HL-60 (cell line): ENCODE measurements at regions not wholly inside any gene's neighbourhood (a gene's known extent, or its start where the extent isn't known, plus 50 kb on each side); places are given as distances from the start of the nearest gene placed in this dataset.
A peak's percentile ranks its signal among the peaks of the same experiment; 100 is the strongest.

ENCODE experiments used
- DNase-seq, 2 experiments: peaks; one replicate each; pipeline ENCODE4 v3.0.0-alpha.2; 2010 to 2020; ENCODE audit warnings: low read depth in 1 of 2, low spot score in 1 of 2
- H3K27ac ChIP-seq: fragments of 250-450 bp; sonication (Bioruptor Pico); replicated peaks from 2 replicates; pipeline ENCODE4 v1.5.1; 2020; ENCODE audit warnings: mild to moderate bottlenecking, moderate library complexity
- H3K27me3 ChIP-seq: fragments of 250-450 bp; sonication (Bioruptor Pico); 2 replicates; pipeline ENCODE4 v1.5.1; 2021; ENCODE audit warnings: mild to moderate bottlenecking, moderate library complexity; ENCODE audit not compliant: insufficient read depth, poor library complexity, severe bottlenecking
- H3K4me3 ChIP-seq: replicated peaks from 2 replicates; pipeline ENCODE4 v1.5.1; 2011; ENCODE audit warnings: mild to moderate bottlenecking, control low read depth, low read length; ENCODE audit not compliant: insufficient read depth
- GABPA ChIP-seq: IDR thresholded peaks from 2 replicates; pipeline ENCODE4 v1.6.1; 2012; ENCODE audit warnings: low read depth
- POLR2AphosphoS5 ChIP-seq: IDR thresholded peaks from 2 replicates; pipeline ENCODE4 v1.6.1; 2012; ENCODE audit warnings: low read depth
- SPI1 ChIP-seq: IDR thresholded peaks from 2 replicates; pipeline ENCODE4 v1.6.1; 2012; ENCODE audit warnings: low read depth, mild to moderate bottlenecking, borderline replicate concordance
- TF ChIP-seq, protein P1 (sequence below): IDR thresholded peaks from 2 replicates; pipeline ENCODE4 v1.6.1; 2012; ENCODE audit warnings: low read depth; ENCODE audit not compliant: insufficient replicate concordance
- TF ChIP-seq, protein P2 (sequence below): IDR thresholded peaks from one replicate; pipeline ENCODE4 v1.5.1; 2011; ENCODE audit warnings: low read length, control low read depth, inconsistent platforms; ENCODE audit not compliant: insufficient read depth

DNA sequence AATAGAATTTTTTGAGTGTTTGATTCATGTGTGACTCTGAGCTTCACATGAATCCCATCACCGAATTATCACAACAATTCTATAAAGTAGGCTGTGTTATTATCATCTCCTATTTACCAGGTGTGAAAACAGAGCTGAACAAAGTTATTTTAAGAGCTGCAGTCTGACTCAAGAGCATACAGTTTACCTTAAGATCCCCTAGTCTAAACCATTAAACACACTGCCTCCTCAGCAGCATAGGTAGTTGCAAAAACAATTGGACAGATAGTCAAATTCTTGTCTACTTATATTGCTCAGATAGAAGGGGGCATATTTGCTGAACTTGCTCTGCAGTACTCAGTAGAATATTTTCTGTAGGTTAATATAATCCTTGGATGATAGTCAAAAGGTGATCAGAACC lies 219.8 kb upstream of the ATP2B1 start:
- H3K27ac ChIP-seq = no peak overlapping the region
- DNase-seq = no peak
- TF ChIP-seq POLR2AphosphoS5 (no peak), GABPA (no peak), SPI1 (no peak)
- TF ChIP-seq, protein P1, sequence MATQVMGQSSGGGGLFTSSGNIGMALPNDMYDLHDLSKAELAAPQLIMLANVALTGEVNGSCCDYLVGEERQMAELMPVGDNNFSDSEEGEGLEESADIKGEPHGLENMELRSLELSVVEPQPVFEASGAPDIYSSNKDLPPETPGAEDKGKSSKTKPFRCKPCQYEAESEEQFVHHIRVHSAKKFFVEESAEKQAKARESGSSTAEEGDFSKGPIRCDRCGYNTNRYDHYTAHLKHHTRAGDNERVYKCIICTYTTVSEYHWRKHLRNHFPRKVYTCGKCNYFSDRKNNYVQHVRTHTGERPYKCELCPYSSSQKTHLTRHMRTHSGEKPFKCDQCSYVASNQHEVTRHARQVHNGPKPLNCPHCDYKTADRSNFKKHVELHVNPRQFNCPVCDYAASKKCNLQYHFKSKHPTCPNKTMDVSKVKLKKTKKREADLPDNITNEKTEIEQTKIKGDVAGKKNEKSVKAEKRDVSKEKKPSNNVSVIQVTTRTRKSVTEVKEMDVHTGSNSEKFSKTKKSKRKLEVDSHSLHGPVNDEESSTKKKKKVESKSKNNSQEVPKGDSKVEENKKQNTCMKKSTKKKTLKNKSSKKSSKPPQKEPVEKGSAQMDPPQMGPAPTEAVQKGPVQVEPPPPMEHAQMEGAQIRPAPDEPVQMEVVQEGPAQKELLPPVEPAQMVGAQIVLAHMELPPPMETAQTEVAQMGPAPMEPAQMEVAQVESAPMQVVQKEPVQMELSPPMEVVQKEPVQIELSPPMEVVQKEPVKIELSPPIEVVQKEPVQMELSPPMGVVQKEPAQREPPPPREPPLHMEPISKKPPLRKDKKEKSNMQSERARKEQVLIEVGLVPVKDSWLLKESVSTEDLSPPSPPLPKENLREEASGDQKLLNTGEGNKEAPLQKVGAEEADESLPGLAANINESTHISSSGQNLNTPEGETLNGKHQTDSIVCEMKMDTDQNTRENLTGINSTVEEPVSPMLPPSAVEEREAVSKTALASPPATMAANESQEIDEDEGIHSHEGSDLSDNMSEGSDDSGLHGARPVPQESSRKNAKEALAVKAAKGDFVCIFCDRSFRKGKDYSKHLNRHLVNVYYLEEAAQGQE = no peak
- TF ChIP-seq, protein P2, sequence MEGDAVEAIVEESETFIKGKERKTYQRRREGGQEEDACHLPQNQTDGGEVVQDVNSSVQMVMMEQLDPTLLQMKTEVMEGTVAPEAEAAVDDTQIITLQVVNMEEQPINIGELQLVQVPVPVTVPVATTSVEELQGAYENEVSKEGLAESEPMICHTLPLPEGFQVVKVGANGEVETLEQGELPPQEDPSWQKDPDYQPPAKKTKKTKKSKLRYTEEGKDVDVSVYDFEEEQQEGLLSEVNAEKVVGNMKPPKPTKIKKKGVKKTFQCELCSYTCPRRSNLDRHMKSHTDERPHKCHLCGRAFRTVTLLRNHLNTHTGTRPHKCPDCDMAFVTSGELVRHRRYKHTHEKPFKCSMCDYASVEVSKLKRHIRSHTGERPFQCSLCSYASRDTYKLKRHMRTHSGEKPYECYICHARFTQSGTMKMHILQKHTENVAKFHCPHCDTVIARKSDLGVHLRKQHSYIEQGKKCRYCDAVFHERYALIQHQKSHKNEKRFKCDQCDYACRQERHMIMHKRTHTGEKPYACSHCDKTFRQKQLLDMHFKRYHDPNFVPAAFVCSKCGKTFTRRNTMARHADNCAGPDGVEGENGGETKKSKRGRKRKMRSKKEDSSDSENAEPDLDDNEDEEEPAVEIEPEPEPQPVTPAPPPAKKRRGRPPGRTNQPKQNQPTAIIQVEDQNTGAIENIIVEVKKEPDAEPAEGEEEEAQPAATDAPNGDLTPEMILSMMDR = no peak
- no peak overlapping the region for H3K4me3 ChIP-seq
- no peaks in the 10 kb centered on the region for H3K27me3 ChIP-seq

DNA sequence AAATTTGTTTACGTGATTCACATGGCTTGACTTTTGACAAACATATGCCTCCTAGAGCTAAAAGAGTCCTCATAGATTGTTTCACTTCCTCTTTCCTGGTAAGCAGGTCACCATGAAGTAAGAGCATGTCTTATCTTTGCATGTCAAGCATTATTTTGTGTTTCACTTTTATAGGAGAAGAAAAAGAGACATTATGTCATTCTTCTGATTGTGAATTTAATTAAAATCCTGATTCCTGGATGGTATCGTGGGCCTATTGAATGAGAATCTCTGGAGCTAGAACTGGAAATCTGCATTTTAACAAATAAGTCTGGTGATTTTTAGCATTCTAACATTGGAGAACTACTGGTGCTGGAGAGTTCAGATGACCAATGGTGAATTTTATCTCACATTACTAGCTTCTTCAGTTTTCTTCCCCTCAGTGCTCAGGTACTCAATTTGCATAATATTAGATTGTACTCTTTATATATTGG lies 218.6 kb upstream of the ATP2B1 start:
- DNase-seq = peak; percentile 14 to 29
- TF ChIP-seq SPI1 = peak; percentile 98
- no peak for TF ChIP-seq GABPA
- Histone ChIP-seq H3K4me3 (no peak overlapping the region), H3K27me3 (no peaks in the 10 kb centered on the region), H3K27ac (no peak overlapping the region)

DNA sequence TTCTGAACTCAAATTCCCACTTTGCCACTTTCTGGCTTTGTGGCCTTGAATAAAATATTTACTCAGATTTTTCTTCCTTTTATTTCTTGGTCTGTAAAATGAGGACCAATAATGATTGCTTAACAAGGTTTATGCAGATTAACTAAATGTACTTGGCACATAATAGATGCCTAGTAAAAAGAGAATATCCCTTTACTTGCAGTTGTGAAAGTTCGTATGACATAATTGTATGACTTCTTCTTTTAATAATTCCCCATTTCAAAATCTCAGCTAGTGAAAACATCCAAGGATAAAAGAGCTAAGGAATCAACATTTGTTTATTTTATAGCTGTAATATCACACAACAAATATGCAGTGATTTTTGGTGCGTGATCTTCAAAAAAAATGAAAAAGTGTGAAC lies 215.6 kb upstream of the ATP2B1 start:
- Histone ChIP-seq H3K27ac (no peak overlapping the region), H3K4me3 (no peak overlapping the region), H3K27me3 (no peaks in the 10 kb centered on the region)
- no peak for DNase-seq
- TF ChIP-seq, protein P2 = no peak
- TF ChIP-seq, protein P1 = no peak
- TF ChIP-seq GABPA = no peak

DNA sequence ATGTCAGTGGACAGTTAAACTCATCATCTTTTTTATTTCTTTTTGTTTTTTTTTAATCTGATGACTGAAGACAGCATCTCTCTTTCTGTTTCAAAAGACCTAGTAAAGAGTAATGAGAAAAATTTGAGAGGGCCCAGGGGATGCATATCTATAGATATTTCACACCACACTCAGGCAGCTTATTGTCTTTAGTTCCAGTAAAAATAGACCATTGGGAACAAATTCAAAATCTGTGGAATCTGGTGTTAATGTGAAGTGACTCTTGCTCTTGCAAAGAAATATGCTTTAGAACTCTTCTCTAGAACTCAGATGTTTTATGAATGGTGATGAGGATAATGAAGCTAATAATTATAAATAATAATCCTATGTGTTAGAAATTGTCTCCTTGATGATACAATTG lies 214.5 kb upstream of the ATP2B1 start:
- H3K27ac ChIP-seq = no peak overlapping the region
- no peak for DNase-seq
- no peak overlapping the region for H3K4me3 ChIP-seq
- no peaks in the 10 kb centered on the region for H3K27me3 ChIP-seq
- TF ChIP-seq SPI1 (no peak), POLR2AphosphoS5 (no peak), GABPA (no peak)
- TF ChIP-seq, protein P1 = no peak
- TF ChIP-seq, protein P2 = no peak
